ENCODE measurements at regions not wholly inside any gene's neighbourhood (a gene's known extent, or its start where the extent isn't known, plus 50 kb on each side); places are given as distances from the start of the nearest gene placed in this dataset.

DNA sequence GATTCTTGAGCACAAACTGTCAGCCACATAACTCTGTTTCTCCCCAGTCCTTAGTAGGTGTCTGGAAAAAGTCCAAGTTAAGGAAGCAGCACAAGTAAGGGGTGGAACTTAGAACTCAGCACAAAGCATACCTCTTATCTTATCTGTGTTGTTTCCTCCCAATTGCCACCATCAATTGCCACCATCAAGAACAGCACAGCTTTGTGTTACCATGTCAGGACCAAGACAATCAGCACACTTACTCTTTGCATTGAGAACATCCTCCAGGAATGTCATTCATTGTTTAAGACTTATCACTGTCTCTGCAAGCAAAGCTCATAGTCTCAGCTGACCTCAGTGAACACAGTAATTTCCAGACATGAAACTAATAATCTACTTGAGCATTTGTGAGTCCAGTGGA, 212.7 kb upstream of the FSHR start:
- Histone ChIP-seq H4K91ac (ENCODE audit: low read length) (no peak overlapping the region), H3K36me3 (ENCODE audit: control insufficient read depth in 1 of 2, insufficient read depth in 2 of 2, low read depth in 1 of 2, low read length in 2 of 2) (no peaks in the 10 kb centered on the region)

DNA sequence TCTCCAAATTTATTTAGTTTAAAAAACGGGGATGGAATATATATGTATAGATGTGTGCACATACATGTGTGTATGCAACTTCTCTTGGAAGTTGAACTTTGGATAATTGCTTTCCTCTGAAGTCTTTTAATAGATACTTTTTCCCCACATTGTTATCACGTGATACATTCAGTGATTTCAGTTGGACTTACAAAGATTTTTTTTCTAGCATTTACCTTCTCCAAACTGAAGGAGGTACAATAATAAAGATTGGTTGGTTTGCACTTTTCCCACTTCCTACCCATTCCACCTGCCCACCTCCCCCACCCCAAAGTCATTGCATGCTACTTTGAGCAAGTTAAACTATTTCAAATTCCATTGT, 206.1 kb upstream of the FSHR start:
- H2BK15ac ChIP-seq (ENCODE audit: low read depth, poor library complexity, severe bottlenecking): no peak overlapping the region
- no peak overlapping the region for H4K91ac ChIP-seq (ENCODE audit: low read length)
- no peak overlapping the region for H3K14ac ChIP-seq (ENCODE audit: low read length in 2 of 2)
- no peaks in the 10 kb centered on the region for H3K27me3 ChIP-seq (ENCODE audit: control insufficient read depth in 1 of 2, insufficient read depth in 1 of 2, low read length in 2 of 2)
- H4K8ac ChIP-seq (ENCODE audit: low read length): no peak overlapping the region
- H3K4me1 ChIP-seq (ENCODE audit: control insufficient read depth, insufficient read depth, low read depth, low read length): no peaks in the 10 kb centered on the region
- no peak overlapping the region for H3K4me3 ChIP-seq (ENCODE audit: insufficient read depth in 1 of 2, low read depth in 1 of 2, low read length in 2 of 2)
- DNase-seq: no peak
- H2AFZ ChIP-seq (ENCODE audit: low read depth, low read length): no peak overlapping the region
- no peak overlapping the region for H2BK5ac ChIP-seq (ENCODE audit: low read depth, low read length, poor library complexity, severe bottlenecking)
- WGBS: 71% methylated on average over 1 of the region's 2 CpGs
- no peak overlapping the region for H3K18ac ChIP-seq (ENCODE audit: low read depth in 1 of 2, low read length in 2 of 2)
- no peak overlapping the region for H3K4ac ChIP-seq (ENCODE audit: low read depth in 1 of 2, low read length in 2 of 2)
- H3K79me1 ChIP-seq (replicated peaks; ENCODE audit: low read length, poor library complexity, severe bottlenecking): no peaks in the 10 kb centered on the region
- H3K4me2 ChIP-seq (ENCODE audit: low read length, poor library complexity, severe bottlenecking): no peak overlapping the region
- H2AK5ac ChIP-seq (ENCODE audit: low read length, severe bottlenecking): no peak overlapping the region
- H3K9me3 ChIP-seq (ENCODE audit: control insufficient read depth, low read length): no peaks in the 10 kb centered on the region
- no peak overlapping the region for H3K27ac ChIP-seq (ENCODE audit: low read length, poor library complexity, severe bottlenecking)
- no peak overlapping the region for H3K23ac ChIP-seq (ENCODE audit: low read length in 2 of 2)
- H2BK12ac ChIP-seq (ENCODE audit: low read length in 2 of 2): no peak overlapping the region
- H3K9ac ChIP-seq (ENCODE audit: low read length): no peak overlapping the region
- H2BK120ac ChIP-seq (ENCODE audit: low read depth, low read length): no peak overlapping the region
- no peaks in the 10 kb centered on the region for H3K36me3 ChIP-seq (ENCODE audit: control insufficient read depth in 1 of 2, insufficient read depth in 2 of 2, low read depth in 1 of 2, low read length in 2 of 2)

More for the DNA sequence above, 212.7 kb upstream of the FSHR start:
- H3K4me2 ChIP-seq (ENCODE audit: low read length, poor library complexity, severe bottlenecking): no peak overlapping the region
- no peak overlapping the region for H2BK12ac ChIP-seq (ENCODE audit: low read length in 2 of 2)
- H3K4ac ChIP-seq (ENCODE audit: low read depth in 1 of 2, low read length in 2 of 2): no peak overlapping the region
- H3K79me1 ChIP-seq (replicated peaks; ENCODE audit: low read length, poor library complexity, severe bottlenecking): no peaks in the 10 kb centered on the region
- H3K14ac ChIP-seq (ENCODE audit: low read length in 2 of 2): no peak overlapping the region
- H3K27me3 ChIP-seq (ENCODE audit: control insufficient read depth in 1 of 2, insufficient read depth in 1 of 2, low read length in 2 of 2): no peaks in the 10 kb centered on the region
- H3K18ac ChIP-seq (ENCODE audit: low read depth in 1 of 2, low read length in 2 of 2): no peak overlapping the region
- no peak overlapping the region for H3K4me3 ChIP-seq (ENCODE audit: insufficient read depth in 1 of 2, low read depth in 1 of 2, low read length in 2 of 2)
- no peak overlapping the region for H3K9ac ChIP-seq (ENCODE audit: low read length)
- H2BK120ac ChIP-seq (ENCODE audit: low read depth, low read length): no peak overlapping the region
- no peak overlapping the region for H2AK5ac ChIP-seq (ENCODE audit: low read length, severe bottlenecking)
- no peak overlapping the region for H2BK5ac ChIP-seq (ENCODE audit: low read depth, low read length, poor library complexity, severe bottlenecking)
- no peaks in the 10 kb centered on the region for H3K9me3 ChIP-seq (ENCODE audit: control insufficient read depth, low read length)
- no peak for DNase-seq
- no peak overlapping the region for H3K23ac ChIP-seq (ENCODE audit: low read length in 2 of 2)
- no peak overlapping the region for H3K27ac ChIP-seq (ENCODE audit: low read length, poor library complexity, severe bottlenecking)
- no peaks in the 10 kb centered on the region for H3K4me1 ChIP-seq (ENCODE audit: control insufficient read depth, insufficient read depth, low read depth, low read length)
- no peak overlapping the region for H4K8ac ChIP-seq (ENCODE audit: low read length)
- H2AFZ ChIP-seq (ENCODE audit: low read depth, low read length): no peak overlapping the region
- no peak overlapping the region for H2BK15ac ChIP-seq (ENCODE audit: low read depth, poor library complexity, severe bottlenecking)

GRCh38 chr2:49359721-49360406, 205.5 kb upstream of the FSHR start:
- no peak overlapping the region for H2BK12ac ChIP-seq (ENCODE audit: low read length in 2 of 2)
- H3K9ac ChIP-seq (ENCODE audit: low read length): no peak overlapping the region
- no peak overlapping the region for H3K4me2 ChIP-seq (ENCODE audit: low read length, poor library complexity, severe bottlenecking)
- H4K91ac ChIP-seq (ENCODE audit: low read length): no peak overlapping the region
- no peak overlapping the region for H3K14ac ChIP-seq (ENCODE audit: low read length in 2 of 2)
- H2AK5ac ChIP-seq (ENCODE audit: low read length, severe bottlenecking): no peak overlapping the region
- H3K79me1 ChIP-seq (replicated peaks; ENCODE audit: low read length, poor library complexity, severe bottlenecking): no peaks in the 10 kb centered on the region
- H3K27ac ChIP-seq (ENCODE audit: low read length, poor library complexity, severe bottlenecking): no peak overlapping the region
- no peak overlapping the region for H2AFZ ChIP-seq (ENCODE audit: low read depth, low read length)
- DNase-seq: no peak
- no peak overlapping the region for H2BK120ac ChIP-seq (ENCODE audit: low read depth, low read length)
- no peak overlapping the region for H2BK15ac ChIP-seq (ENCODE audit: low read depth, poor library complexity, severe bottlenecking)
- no peak overlapping the region for H3K4ac ChIP-seq (ENCODE audit: low read depth in 1 of 2, low read length in 2 of 2)
- no peak overlapping the region for H2BK5ac ChIP-seq (ENCODE audit: low read depth, low read length, poor library complexity, severe bottlenecking)
- H3K18ac ChIP-seq (ENCODE audit: low read depth in 1 of 2, low read length in 2 of 2): no peak overlapping the region
- no peak overlapping the region for H3K23ac ChIP-seq (ENCODE audit: low read length in 2 of 2)
- no peak overlapping the region for H4K8ac ChIP-seq (ENCODE audit: low read length)
- no peak overlapping the region for H3K4me3 ChIP-seq (ENCODE audit: insufficient read depth in 1 of 2, low read depth in 1 of 2, low read length in 2 of 2)
- no peaks in the 10 kb centered on the region for H3K27me3 ChIP-seq (ENCODE audit: control insufficient read depth in 1 of 2, insufficient read depth in 1 of 2, low read length in 2 of 2)
- 84% methylated on average over 2 of the region's 2 CpGs for WGBS
- H3K36me3 ChIP-seq (ENCODE audit: control insufficient read depth in 1 of 2, insufficient read depth in 2 of 2, low read depth in 1 of 2, low read length in 2 of 2): no peaks in the 10 kb centered on the region
- no peaks in the 10 kb centered on the region for H3K9me3 ChIP-seq (ENCODE audit: control insufficient read depth, low read length)
- no peaks in the 10 kb centered on the region for H3K4me1 ChIP-seq (ENCODE audit: control insufficient read depth, insufficient read depth, low read depth, low read length)

GRCh38 chr2:49355611-49356010, 201.3 kb upstream of the FSHR start:
- no peaks in the 10 kb centered on the region for H3K9me3 ChIP-seq (ENCODE audit: control insufficient read depth, low read length)
- no peaks in the 10 kb centered on the region for H3K79me1 ChIP-seq (replicated peaks; ENCODE audit: low read length, poor library complexity, severe bottlenecking)
- no peak overlapping the region for H2BK120ac ChIP-seq (ENCODE audit: low read depth, low read length)
- no peak for DNase-seq
- H3K27ac ChIP-seq (ENCODE audit: low read length, poor library complexity, severe bottlenecking): no peak overlapping the region
- H2BK15ac ChIP-seq (ENCODE audit: low read depth, poor library complexity, severe bottlenecking): no peak overlapping the region
- no peak overlapping the region for H3K4ac ChIP-seq (ENCODE audit: low read depth in 1 of 2, low read length in 2 of 2)
- H2BK5ac ChIP-seq (ENCODE audit: low read depth, low read length, poor library complexity, severe bottlenecking): no peak overlapping the region
- no peak overlapping the region for H3K4me3 ChIP-seq (ENCODE audit: insufficient read depth in 1 of 2, low read depth in 1 of 2, low read length in 2 of 2)
- no peaks in the 10 kb centered on the region for H3K27me3 ChIP-seq (ENCODE audit: control insufficient read depth in 1 of 2, insufficient read depth in 1 of 2, low read length in 2 of 2)
- no peak overlapping the region for H3K9ac ChIP-seq (ENCODE audit: low read length)
- no peak overlapping the region for H3K14ac ChIP-seq (ENCODE audit: low read length in 2 of 2)
- H2AK5ac ChIP-seq (ENCODE audit: low read length, severe bottlenecking): no peak overlapping the region
- H2AFZ ChIP-seq (ENCODE audit: low read depth, low read length): no peak overlapping the region
- no peak overlapping the region for H3K23ac ChIP-seq (ENCODE audit: low read length in 2 of 2)
- H3K4me2 ChIP-seq (ENCODE audit: low read length, poor library complexity, severe bottlenecking): no peak overlapping the region
- H2BK12ac ChIP-seq (ENCODE audit: low read length in 2 of 2): no peak overlapping the region
- H3K36me3 ChIP-seq (ENCODE audit: control insufficient read depth in 1 of 2, insufficient read depth in 2 of 2, low read depth in 1 of 2, low read length in 2 of 2): no peaks in the 10 kb centered on the region
- no peaks in the 10 kb centered on the region for H3K4me1 ChIP-seq (ENCODE audit: control insufficient read depth, insufficient read depth, low read depth, low read length)
- H4K8ac ChIP-seq (ENCODE audit: low read length): no peak overlapping the region
- no peak overlapping the region for H3K18ac ChIP-seq (ENCODE audit: low read depth in 1 of 2, low read length in 2 of 2)
- no peak overlapping the region for H4K91ac ChIP-seq (ENCODE audit: low read length)

Measured in mesenchymal stem cell (in vitro differentiated cells and primary cell).